Iris pigment epithelial cell (primary cell): ENCODE measurements at regions not wholly inside any gene's neighbourhood (a gene's known extent, or its start where the extent isn't known, plus 50 kb on each side); places are given as distances from the start of the nearest gene placed in this dataset.
A peak's percentile ranks its signal among the peaks of the same experiment; 100 is the strongest.
"Not testable (repeated sequence)": the region's sequence is repeated elsewhere in the genome, so short reads cannot be mapped to it uniquely, and the experiment has no call there.

Source experiments
- DNase-seq: peaks from one replicate; pipeline ENCODE4 v3.0.0-alpha.2; 2011; ENCODE audit warnings: low read depth

- peak; percentile 30 for DNase-seq
Observed at GRCh38 chr1:229012823-229013222, 258.1 kb upstream of the RAB4A start.

- DNase-seq: no peak
Observed at GRCh38 chr1:229013981-229014380, 256.9 kb upstream of the RAB4A start.

- no peak for DNase-seq
Observed at GRCh38 chr1:229015806-229016205, 255.1 kb upstream of the RAB4A start.

GRCh38 chr1:229017091-229017490, 253.8 kb upstream of the RAB4A start:
- DNase-seq: no peak

- DNase-seq: no peak
Observed at GRCh38 chr1:229018674-229019295, 252.1 kb upstream of the RAB4A start.

GRCh38 chr1:229019663-229020271, 251.1 kb upstream of the RAB4A start:
- no peak for DNase-seq

- DNase-seq: not testable (repeated sequence)
Observed at GRCh38 chr1:229021034-229021433, 249.9 kb upstream of the RAB4A start.

GRCh38 chr1:229022595-229023333, 248.1 kb upstream of the RAB4A start:
- DNase-seq: no peak

- no peak for DNase-seq
Observed at GRCh38 chr1:229023651-229024300, 247.1 kb upstream of the RAB4A start.

GRCh38 chr1:229024528-229025130, 246.3 kb upstream of the RAB4A start:
- peak; percentile 91 for DNase-seq

GRCh38 chr1:229025576-229025975, 245.3 kb upstream of the RAB4A start:
- no peak for DNase-seq

- no peak for DNase-seq
Observed at GRCh38 chr1:229027158-229027557, 243.8 kb upstream of the RAB4A start.

- DNase-seq: peak; percentile 85
Observed at GRCh38 chr1:229027622-229028182, 243.2 kb upstream of the RAB4A start.

- no peak for DNase-seq
Observed at GRCh38 chr1:229028544-229028943, 242.4 kb upstream of the RAB4A start.

- DNase-seq: no peak
Observed at GRCh38 chr1:229028987-229029878, 241.7 kb upstream of the RAB4A start.

- no peak for DNase-seq
Observed at GRCh38 chr1:229029879-229030235, 241.1 kb upstream of the RAB4A start.

- DNase-seq: no peak
Observed at GRCh38 chr1:229030630-229031029, 240.3 kb upstream of the RAB4A start.

- DNase-seq: no peak
Observed at GRCh38 chr1:229031061-229031460, 239.8 kb upstream of the RAB4A start.

- no peak for DNase-seq
Observed at GRCh38 chr1:229031481-229032341, 239.2 kb upstream of the RAB4A start.

GRCh38 chr1:229032375-229032774, 238.5 kb upstream of the RAB4A start:
- no peak for DNase-seq
